HG02678 (cell line): ENCODE measurements at regions not wholly inside any gene's neighbourhood (a gene's known extent, or its start where the extent isn't known, plus 50 kb on each side); places are given as distances from the start of the nearest gene placed in this dataset.
A peak's percentile ranks its signal among the peaks of the same experiment; 100 is the strongest.

Source experiments
- ATAC-seq: cut with Tn5 transposase; IDR thresholded peaks from one replicate; pipeline ENCODE4 v1.9.1; 2021; ENCODE audit warnings: mild to moderate bottlenecking, moderate library complexity; ENCODE audit not compliant: unreplicated experiment

- ATAC-seq, result no peak
These were observed 314.3 kb upstream of the ZMIZ1 start for GRCh38 chr10:78754269-78755062.

DNA sequence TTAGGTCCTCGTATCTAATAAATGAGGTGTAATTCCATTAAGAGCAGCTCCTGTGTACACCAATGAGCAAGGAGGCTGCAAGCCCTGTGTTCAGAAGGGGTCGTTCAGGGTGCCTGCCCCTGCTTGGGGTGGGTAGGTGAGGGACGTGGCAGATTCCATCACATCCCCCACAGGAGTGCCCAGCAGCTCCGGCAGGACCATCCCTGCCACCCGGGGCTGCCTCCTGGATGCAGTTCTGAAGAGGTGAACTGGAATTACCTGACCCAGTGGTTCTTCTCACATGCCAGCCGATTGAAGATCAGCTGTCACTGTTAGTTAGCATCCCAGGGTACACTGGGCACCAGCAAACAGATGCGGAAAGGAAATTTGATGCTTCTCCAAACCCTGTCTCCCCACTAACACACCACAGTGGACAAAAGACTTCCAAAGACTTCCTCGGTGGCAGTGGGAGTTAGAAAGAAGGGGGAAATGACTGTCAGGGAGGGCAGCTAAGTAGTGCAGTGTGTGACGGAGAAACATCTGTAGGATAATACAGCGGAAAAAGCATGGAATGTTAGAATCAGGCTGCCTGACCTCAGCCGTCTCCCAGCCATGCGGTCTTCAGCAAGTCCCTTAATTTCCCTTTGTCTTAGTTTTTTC is 313.6 kb upstream of the ZMIZ1 start:
- ATAC-seq, result no peak

GRCh38 chr10:78755877-78756455 is 312.8 kb upstream of the ZMIZ1 start:
- ATAC-seq, result no peak

DNA sequence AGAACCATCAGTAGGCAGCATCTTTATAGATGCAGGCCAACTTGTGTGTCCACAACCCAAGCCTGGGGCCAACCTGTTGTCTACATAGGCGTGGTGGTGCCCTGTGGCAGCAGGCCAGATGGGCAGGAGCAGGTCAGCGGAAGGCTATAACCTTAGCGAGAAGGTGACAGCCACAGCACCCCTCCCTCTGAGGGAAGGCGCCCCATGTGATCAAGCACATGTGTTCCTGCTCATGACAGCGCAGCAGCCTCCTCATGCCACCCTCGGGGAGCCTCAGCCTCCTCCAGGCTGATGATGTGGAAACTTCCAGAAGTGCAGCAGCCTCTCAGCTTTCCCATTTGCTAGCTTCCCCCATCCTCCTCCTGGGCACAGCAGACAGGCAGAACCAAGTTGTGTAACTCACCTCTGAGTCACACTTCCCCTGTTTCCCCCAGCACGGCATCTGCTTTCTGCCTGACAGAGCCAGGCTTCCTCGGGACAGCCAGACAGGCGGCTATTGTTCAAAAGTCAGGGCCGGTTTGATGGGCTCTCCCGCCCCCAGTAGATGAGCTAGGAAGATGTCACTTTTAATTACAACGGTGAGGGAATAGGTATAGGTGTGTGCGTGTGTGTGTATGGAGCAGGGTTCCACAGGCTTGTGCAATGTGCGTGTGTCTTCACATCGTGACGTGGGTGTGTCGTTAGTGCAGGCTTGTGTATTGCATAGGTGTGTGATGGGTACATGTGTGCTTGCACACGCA is 312.0 kb upstream of the ZMIZ1 start:
- no peak for ATAC-seq

DNA sequence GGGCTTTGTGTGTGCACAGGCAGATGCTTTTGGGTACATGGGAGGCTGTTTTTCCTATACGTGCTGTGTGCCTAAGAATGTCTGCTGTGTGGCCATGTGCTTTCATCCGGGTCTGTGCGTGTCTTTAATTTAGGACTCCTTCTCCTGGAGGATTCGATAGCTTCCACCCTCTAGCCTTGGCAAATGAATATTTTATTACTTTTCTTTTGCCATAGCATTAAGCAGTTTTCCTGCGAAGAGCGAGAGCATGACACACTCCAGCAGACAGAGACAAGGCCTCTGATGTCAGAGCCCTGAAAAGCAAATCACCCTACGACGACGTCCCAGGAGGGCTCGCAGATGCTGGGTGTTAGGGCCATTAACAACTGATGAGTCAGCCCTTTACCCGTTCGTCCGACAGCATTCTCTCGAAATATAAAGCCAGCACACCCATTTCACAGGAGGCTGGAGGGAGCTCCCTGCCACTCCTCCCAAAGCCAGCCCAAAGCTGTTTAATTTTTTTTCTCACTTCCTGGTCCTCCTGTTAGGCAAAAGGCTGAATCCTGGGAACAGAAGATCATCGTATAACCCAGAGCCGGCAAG is 311.3 kb upstream of the ZMIZ1 start:
- no peak for ATAC-seq

DNA sequence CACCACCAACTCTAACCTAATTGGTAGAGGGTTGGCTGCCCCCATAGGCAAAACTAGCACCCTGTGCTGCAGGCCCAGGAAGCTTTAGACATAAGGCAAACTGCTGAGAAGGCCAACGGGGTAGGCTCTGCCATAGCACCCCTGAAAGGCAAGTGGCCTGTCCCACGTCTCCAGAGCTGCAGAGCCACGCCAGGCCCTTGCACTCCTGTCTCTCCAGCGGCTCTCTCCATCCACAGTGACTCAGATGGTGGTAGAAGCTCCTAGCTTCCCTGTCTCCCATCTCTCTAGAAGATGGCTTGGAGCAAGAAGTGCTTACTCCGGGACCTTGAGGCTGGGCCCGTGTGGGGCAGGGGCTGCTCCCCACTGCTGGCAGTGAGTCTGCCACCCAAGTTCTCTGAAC is 310.6 kb upstream of the ZMIZ1 start:
- no peak for ATAC-seq

DNA sequence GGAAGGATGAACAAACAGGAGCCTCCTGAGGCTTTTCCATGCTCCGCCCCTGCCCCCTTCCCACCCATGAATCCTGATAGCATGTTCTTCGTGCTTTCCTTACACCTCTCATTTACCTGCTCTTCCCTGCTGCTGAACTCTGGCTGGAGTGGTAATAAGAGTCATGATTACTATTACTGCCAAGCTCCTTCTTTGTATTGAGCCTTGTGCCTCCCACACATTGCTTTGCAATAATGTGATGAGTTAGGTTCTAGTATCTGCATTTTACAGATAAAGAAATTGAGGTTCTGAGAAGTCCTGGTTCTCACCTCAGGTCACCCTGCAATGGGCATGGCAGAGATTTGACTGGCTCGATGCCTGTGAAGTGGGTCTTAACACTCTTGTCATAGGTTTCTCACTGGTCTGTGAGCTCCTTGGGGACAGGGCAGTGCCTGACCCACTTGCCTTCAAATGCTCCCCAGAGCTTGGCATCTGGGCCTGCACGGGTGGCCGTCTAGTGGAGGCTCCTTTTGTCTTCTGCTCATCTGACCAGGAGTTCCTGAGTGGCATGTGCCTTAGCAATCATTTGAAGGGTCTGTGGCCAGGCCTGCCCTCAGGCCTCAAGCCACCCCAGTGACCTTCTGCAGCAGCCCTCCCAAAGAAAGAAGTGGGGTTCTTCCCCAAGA is 309.2 kb upstream of the ZMIZ1 start:
- ATAC-seq, result no peak

DNA sequence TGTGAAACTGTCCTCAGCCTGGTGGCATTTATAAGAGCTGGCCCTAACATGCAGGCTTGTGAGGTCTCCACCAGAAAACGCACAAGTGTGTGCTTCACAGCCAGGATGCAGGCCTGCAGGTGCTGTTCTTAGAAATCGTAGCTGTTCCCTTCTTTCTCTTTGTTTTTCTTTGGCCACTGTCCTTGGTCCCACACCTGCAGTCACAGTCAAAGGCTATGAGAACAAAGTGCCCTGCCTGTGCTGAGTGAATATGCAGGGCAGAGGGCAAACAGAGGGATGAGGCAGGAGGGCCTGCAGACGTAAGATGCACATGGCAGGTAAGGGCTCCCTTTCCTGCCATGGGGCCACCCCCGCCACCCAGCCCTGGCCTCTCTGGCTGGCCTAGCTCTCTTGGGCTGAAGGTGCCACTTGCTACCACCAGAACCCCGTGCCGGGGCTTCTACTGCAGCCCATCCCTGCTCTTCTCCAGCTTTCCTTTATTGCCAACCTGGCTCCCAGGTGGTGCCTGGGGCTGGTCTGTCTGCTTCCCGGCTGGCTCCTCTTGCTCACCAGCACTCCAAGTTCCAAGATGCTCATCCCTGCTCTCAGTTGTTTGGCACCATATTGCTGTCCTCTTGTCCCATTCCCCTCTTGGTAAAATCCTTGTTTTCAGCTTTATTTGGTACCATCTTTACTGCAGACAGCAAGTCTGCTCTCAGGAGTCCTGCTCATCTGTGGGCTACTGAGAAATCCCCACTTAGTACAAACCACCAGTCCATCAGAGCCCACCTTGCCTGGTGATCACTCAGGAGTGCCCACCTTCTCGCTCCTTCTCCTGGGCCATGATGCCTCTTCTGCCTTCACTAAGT is 308.1 kb upstream of the ZMIZ1 start:
- no peak for ATAC-seq

DNA sequence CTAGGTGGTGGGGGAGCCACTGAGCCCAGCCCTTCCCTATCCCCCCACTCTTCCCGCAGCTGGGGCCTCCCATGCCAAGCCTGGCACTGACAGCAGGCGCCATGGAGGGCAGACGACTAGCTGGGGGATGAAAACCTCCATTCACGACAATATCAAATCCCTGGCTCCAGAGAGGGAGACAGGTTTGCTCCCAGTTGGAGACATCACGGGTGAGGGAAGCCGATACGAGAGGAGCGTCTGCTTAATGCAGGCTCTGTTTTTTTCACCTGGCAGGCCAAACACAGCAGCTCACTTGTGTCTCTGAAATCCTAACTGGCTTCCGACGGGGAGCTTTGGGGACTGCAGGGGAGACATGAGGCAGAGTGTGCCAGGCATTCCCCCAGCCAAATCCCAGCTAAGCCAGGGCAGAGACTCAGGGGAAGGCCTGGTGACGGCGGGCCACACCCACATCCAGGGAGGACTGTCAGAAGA is 307.4 kb upstream of the ZMIZ1 start:
- no peak for ATAC-seq

DNA sequence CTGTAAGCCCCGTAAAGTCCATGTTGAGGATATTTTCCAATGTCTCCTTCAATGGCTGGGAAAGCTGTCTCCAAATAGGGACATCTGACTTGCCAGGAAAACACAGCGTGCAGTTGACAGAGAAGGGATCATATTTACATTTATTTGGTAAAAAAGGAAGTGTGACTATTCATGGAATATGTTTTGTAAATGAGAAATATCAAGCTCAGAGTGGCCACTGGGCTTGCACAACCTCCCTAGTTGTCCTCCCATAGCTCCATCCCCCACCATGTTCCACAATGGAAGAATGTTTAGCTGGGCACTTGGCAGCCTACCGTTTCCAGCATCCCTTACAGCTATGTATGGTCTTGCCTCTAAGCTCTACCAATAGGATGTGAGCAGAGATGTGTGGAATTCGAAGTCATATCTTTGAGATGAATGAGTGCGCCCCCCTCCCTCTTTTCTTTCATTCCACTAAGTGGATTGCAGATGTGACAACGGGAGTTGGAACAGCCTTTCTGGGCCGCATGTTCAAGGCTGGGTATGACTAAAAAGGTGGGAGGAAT is 306.6 kb upstream of the ZMIZ1 start:
- no peak for ATAC-seq

- ATAC-seq, result no peak
These were observed 305.5 kb upstream of the ZMIZ1 start for GRCh38 chr10:78763234-78763633.

DNA sequence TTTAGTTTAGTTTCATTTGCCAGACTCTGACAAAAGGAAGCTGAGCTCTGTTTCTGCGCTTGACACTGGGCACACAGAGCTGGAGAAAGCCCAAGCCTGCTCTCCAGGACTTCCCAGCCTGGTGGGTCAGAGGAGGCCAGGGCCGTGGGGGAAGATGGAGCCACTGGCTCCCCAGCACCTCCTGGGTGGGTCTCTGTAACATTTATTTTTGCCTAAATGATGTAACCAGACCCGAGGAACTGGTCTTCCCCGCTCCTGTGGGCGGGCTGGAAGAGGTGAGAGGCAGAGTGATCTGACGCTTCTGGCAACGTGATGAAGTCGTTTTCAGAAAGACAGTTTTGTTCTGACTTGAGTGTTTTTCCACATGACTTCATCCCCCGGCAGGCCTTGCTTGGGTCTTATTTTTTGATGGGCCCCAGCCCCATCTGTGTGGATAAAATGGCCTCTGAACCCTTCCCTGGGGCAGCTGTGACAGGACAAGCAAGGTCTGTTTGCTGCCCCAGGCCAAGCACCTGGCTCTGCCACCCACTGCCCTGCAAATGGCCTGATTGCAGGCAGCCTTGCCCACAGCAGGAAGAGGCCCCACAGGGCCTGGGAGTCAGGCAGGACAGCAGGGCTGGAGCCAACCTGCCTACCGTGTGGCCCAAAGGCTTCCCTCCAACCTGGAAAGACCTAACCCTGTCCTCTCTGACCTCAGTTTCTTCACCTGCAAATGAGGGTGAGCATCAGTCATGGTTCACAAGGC is 304.9 kb upstream of the ZMIZ1 start:
- peak; percentile 43 for ATAC-seq

- no peak for ATAC-seq
These were observed 304.3 kb upstream of the ZMIZ1 start for GRCh38 chr10:78764436-78764835.

GRCh38 chr10:78764846-78765430 is 303.8 kb upstream of the ZMIZ1 start:
- no peak for ATAC-seq

DNA sequence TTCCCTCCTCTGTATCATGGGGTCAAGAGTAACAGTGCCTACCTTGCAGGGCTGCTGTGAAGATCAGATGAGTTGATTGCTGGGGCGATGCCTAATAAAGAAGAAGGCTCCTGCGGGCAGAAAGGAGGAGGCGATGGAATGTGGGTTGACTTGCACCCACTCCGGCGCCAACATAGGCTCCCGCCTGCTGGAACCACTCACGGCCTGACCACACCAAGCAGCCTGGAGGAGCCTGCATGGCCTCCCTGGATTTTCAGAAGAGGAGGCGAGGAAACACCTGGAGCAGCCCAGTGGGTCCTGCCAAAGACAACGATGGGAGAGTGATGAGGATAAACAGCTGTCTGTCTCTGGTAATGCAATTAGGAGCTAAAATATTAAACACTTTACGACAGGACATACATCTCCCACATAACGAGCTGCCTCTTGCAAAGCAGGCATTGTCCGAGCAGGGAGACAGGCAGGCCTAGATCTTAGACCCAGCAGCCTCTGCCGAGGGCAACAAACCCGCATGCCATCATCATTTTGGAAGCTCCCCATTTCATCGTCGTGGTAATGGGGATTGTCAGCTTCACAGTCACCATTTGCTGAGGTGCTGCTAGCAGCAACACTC is 302.9 kb upstream of the ZMIZ1 start:
- ATAC-seq, result no peak

DNA sequence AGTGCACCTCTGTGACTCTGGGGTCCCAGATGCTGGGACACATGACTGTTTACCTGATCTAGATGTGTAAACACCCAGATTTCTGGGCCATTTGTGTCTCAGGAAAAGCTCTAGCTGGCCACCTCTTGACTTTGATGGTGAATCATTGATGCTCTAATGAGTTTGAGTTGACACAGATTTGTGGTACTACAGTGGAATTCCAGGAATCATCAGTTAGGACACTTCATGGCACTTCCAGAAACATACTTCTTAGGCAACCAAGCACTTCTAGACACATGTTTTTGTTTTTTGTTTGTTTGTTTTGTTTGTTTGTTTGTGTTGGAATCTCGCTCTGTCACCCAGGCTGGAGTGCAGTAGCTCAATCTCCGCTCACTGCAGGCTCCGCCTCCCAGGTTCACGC is 302.2 kb upstream of the ZMIZ1 start:
- no peak for ATAC-seq

DNA sequence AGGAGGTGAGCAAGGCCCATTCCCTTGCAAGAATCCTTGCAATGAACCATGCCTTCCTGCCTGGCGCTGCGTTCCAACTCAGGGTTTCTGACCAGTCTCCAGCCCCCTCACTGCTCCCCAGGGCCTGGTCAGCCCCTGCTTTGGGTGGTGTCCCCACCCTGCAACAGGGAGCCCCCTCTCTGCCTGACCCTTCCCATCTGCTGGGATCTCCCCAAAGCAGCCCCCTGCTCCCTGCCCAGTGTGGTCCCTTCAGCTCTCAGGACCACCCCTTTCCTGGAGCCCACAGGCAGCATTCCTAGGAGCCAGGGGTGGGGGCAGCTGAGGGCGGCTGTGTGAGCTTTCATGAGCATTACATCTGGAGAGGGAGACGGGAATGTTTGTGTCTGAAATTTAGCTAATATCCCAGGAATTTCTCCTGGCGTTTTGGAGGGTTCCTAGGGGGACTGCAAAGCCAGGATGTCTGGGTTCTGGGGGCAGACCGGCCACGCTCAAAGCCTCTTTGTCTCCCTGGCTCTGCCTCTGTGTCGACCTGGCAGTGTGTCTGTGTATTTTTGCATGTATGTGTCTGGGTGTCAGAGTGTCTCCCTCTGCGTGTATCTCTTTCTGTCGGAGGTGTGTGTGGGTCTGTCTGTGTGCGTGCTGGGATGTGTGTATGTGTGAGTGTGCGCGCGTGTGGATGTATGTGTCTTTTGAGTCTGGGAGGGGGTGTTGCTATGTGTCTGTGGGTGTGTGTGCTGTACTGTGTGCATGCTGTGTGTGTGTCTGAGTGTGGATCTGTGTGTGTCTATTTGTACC is 300.5 kb upstream of the ZMIZ1 start:
- ATAC-seq, result no peak
